ENCODE measurements at regions not wholly inside any gene's neighbourhood (a gene's known extent, or its start where the extent isn't known, plus 50 kb on each side); places are given as distances from the start of the nearest gene placed in this dataset.

DNA sequence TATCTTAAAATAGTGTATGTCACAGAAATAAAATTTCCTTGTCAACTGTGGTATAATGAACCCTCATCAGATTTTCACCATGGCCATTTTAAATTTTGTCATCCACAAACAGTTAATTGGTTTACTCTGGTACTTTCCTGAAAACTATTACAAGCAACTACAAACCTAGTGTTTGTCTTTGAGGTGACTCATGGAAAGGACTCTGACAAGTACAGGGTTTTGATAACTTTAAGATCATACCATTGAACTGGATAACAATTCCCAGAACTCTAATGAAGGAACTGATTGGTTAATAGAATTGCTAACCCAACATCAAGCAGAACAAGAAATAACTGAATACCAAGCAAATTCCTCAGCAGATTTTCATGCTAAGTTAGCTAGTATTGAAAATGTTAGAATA, 237.7 kb upstream of the IPO5 start:
- in situ Hi-C loops (cut with HindIII; ENCODE audit: low sequenced_read_pairs): loop anchor here (5.0 kb wide), 1 partner anchor 33 kb away; no protein-coding TSS in a partner anchor

DNA sequence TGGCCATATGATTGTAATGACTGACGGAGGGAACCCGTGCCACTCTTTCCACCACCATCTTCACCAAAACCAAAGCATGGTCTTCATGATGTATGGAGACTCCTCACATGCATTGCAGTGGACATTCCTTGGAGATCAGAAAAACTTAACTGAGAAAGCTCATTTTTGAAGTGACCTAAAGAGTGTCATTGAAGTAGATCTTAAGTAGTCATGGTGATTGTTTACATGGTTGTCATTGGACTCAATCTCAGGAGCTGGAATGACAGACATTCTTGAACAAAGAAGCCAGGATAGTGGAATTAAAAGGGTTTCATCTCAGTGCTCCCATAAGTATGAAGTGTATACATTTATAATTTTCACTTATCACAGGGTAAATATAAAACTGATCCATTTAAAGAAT, 236.7 kb upstream of the IPO5 start:
- in situ Hi-C loops (cut with HindIII; ENCODE audit: low sequenced_read_pairs): loop anchor here (5.0 kb wide), 1 partner anchor 34 kb away; no protein-coding TSS in a partner anchor

DNA sequence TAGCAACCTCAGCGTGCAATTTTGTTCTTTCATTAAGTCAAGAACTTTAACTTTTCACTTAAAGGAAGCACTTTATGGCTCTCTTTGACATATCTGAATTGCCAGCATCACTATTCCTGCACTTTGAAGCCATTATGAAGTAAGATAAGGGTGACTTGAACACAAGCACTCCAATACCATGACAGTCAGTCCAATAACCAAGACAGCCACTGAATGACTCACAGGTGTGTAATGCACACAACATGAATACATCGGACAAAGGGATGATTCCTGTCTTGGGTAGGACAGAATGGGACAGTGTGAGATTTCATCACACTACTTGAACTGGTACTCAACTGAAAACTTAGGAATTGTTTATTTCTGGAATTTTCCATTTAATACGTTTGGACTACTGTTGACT, 233.7 kb upstream of the IPO5 start:
- in situ Hi-C loops (cut with HindIII; ENCODE audit: low sequenced_read_pairs): loop anchor here (5.0 kb wide), 1 partner anchor 37 kb away; no protein-coding TSS in a partner anchor

DNA sequence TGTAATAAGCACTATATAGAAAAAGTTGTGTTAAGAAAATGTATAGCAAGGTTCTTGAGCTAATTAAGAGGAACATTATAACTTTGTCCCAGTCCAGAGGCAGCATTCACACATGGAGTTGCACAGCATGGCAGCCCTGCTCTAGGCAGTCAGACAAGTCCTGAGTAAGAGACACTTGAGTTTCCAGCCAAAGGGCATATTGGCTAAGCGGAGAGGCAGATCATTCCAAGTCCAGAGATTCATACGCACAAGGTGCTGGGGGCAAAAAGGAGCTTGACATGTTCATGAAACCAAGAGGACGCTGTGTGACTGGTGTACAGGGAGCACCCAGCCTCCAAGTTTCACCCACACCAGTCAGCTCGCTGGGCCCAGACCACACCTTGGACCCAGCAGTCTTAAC, 232.6 kb upstream of the IPO5 start:
- in situ Hi-C loops (cut with HindIII; ENCODE audit: low sequenced_read_pairs): no loop called here

DNA sequence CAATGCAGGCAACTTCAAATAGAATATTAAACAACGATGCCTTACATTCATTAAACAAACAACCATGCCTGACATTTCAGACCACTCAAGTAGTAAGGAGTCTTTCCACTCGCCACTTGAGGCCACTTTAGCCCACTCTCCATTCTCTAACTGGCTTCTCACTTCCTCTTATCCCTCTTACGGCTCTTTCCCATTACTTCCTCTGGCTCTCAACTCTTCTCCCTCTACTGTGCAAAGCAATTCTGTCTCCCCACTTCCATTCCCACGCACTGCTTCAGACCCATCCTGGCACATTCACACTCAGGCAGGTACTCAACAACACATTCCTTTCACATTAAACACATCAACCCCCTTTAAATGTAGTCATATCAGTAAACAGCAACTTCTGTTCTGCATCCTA, 229.8 kb upstream of the IPO5 start:
- in situ Hi-C loops (cut with HindIII; ENCODE audit: low sequenced_read_pairs): no loop called here

DNA sequence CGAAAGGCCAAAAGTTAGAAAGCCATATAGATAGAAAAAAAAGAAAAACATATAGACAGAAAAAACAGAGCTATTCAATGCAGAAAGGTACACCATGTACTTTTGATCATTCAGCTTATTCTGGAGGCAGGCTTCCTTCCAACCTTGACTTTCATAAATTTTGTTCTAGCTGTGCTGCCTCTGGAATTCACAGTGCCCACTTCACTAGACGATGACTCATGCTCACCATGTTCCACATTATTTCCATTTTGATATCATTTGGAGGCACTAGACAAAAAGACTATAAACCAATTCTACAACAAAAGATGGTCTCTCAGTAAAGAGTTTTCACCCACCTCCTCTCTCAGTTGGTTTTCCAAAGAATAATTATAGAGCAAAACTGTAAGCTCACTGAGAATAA, 229.0 kb upstream of the IPO5 start:
- in situ Hi-C loops (cut with HindIII; ENCODE audit: low sequenced_read_pairs): no loop called here

DNA sequence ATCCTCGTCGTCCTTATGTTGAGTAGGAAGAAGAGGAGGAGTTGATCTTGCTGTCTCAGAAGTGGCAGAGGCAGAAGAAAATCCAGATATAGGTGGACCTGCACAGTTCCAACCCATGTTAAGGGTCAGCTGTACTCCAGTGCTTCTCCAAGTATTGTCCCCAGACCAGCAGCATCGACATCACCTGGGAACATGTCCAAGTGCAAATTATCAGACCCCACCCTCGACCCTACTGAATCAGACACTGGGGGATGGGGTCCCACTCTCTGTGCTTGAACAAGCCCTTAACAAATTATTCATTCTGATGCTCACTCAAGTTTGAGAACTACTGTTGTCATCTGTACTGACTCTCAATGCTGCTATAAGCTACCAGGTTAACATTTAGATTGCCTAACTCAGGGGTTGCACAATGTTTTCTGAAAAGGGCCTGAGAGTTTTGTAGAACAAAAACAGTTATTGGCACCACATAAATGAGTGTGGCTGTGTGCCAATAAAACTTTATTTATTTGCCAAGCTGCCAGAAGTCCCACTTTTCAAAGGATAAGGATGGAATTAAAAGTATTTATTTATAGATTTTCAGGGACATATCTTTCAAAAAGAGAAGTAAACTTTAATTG, 226.7 kb upstream of the IPO5 start:
- in situ Hi-C loops (cut with HindIII; ENCODE audit: low sequenced_read_pairs): no loop called here

DNA sequence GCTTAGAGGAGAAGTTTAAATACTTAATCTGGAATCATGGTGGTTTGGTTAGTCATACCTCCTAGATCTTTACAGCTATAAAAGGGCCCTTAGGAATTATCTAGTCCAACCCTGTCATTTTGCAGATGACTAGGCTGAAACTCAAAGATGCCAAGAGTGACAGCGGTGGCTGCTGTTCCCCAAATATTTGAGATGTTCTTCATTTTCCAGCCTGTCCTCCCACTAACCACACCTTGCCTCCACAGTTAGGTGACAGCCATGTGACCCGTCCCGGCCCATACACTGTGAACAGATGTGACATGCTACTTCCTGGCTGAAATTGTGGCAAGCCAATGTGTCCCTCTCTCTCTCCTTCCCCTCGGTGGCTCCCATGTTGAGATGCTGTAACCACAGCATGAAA, 225.5 kb upstream of the IPO5 start:
- in situ Hi-C loops (cut with HindIII; ENCODE audit: low sequenced_read_pairs): no loop called here

DNA sequence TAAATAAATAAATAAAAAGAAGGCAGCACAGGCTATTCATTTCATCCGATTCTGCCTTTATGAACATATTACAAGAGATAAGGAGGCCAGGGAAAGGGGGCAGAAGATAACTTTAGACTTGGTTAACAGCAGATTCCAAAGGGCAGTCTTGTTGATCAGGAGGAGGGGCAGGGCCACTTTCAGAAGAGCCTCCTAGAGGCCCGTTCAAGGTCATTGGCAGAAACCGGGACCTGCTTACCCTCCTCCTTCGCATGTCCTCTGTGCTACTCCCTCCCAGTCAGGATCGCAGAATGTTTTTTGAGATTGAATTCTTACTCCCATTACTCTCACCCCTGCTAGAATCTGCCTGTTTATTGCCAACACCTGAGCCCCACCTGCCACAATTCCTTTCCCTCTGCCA, 217.0 kb upstream of the IPO5 start:
- in situ Hi-C loops (cut with HindIII; ENCODE audit: low sequenced_read_pairs): no loop called here

DNA sequence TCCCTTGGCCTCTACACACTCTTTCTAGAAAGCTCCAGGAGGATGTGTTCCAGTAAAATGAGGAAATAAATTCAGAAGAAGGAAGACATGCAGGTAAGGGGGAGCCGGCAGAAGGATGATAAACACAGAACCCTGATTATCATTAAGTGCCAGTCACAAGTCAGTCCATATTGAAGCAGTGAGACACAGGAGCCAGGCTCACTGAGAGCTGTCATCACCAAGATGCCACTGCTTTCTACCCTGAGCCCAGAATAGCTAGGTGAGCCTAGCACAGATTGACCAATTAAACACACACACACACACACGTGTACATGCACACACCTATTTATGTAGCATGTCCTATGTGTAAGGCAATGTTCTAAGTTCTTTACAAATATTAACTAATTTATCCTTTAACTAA, 211.4 kb upstream of the IPO5 start:
- in situ Hi-C loops (cut with HindIII; ENCODE audit: low sequenced_read_pairs): no loop called here

DNA sequence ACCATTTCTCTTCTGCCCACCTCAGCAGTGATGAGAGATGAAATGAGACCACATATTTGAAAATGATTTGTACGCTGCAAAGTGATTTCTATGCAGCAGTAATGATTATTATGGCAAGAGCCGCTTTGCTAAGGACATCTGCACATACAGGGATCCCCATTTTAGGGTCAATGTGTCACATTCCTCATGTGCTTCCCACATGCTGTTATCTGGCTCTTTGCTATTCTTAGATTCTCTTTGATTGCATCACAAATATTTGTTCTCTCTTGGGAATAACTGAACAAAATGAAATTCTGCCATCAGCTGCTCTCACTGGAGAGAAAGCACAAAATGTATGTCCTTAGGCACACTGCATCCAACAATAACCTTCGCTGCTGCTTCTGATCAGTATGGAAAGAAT, 209.5 kb upstream of the IPO5 start:
- in situ Hi-C loops (cut with HindIII; ENCODE audit: low sequenced_read_pairs): no loop called here

DNA sequence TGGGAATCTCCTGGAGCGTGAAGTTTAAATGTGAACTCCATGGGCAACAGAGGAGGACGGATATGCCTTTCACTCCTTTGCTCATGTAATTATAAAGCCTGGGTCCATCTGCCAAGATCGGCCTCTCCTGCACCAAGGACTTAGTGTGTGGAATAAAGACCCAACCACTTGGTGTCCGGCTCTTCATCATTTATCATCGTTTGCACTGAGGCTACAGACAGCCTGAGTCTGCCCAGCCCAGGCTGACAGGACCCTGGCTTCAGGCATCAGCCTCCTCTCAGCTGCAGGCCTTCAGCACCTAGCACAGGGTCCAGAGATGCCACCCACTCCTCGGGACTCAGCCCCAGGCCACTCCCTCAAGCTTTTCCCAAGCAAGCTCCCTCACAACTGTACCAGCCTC, 206.8 kb upstream of the IPO5 start:
- in situ Hi-C loops (cut with HindIII; ENCODE audit: low sequenced_read_pairs): no loop called here

DNA sequence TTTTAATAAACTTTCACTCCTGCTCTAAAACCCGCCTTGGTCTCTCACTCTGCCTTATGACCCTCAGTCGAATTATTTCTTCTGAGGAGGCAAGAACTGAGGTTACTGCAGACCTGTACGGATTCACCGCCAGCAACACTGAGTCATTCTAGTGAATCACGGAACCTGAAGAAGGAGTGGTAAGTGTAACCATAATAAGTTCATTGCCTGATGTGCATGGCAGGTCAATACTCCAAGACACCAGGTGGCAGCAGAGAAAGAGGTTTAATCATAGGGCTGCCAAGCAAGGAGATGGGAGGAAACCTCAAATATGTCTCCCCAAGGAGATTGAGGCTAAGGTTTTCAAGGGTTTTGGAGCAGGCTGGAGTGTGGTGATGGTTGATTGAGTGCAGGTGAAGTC, 204.3 kb upstream of the IPO5 start:
- in situ Hi-C loops (cut with HindIII; ENCODE audit: low sequenced_read_pairs): no loop called here

DNA sequence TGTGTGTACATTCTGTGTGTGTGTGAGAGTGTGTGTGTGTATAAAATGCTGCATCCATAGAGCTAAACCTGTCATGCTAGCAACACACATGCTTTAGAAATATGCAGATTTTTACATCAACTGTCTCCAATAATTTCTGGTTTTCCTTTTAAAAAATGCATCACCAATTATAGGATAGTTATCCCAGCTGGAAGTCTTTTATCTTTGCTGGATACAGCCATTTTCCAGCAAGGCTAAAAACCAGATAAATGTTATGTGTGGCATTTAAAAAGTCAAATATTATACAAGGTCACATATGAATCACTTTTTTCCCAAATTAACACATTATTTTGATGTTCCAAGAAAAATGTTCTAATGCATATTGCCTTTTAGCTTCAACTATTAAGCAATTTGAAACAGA, 202.0 kb upstream of the IPO5 start:
- in situ Hi-C loops (cut with HindIII; ENCODE audit: low sequenced_read_pairs): no loop called here

DNA sequence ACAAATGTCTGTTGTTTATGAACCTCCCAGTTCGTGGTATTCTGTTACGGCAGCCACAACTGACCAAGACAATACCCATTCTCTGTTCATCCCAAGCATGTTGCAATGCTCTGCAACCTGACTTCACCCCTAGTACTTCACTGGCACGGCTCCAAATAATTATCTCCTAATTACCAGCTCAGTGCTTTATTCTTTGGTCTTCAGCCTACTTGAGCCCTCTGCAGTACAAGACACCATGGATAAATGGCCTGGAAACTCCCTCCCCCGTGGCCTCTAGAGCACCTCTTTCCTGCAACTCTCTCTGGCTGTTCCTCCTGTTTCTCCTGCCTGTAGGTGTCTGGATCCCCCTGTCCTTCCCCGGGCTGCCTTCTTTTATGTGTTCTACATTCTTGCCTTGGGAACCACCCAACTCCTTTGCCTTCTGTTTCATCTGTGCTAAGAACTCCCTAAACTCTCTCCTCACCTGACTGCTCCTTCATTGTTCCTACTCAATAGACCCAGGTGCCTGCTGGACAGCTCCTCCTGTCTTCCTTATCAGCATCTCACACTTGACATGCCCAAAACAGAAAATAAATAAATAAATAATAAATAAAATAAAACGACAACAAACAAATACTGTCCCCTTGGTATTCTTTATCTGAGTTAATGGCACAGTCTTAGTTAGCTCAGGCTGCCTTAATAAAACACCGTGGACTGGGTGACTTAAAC, 200.4 kb upstream of the IPO5 start:
- in situ Hi-C loops (cut with HindIII; ENCODE audit: low sequenced_read_pairs): no loop called here

DNA sequence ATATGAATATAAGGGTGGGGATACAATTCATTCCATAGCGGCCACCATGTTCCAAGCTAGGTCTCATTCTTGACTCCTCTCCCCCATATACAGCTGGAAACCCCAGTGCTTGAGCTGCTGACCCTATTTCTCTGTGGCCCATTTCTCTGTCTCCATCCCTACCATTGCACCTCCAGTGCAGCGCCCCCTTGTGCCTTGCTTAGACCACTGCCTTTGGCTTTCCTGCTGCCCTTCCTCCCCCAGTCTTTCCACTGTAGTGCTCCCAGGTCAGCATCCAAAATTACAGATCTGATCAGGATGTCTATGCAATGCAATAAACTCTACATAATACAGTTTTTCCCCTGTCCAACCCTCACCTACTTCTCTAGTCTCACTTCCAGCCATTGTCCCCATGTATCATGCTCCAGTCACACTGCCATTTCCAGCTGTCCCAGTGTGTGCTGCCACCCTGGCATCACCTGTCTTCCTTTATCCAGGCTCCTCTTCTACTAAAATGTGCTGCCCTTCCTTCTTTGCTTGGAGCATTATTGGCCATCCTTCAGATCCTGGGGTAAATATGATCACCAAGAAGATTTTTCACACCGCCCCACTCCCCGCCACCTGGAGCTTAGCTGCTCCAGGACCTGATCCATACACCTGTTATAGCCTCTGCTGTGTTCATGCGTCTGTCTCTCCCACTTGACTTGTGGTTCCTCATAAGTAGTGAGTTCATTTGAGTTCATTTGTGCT, 199.4 kb upstream of the IPO5 start:
- in situ Hi-C loops (cut with HindIII; ENCODE audit: low sequenced_read_pairs): no loop called here

DNA sequence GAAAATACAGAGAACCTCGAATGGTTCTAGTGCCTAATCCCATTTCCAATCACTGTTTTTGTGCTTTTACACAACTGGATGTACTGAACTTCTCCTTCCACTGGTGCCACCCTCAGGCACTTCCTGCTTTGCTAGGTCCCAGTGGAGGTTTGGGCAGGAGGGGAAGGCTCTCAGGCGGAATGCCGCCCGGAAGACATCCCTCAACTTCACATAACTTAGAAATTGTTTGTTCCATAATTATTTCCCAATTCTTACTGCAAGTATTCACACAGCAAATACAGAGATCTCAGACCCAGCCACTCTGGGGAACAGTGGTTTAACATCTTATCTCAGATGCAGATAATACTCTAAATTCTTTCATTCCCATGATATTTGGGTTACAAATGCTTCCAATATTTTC, 195.7 kb upstream of the IPO5 start:
- in situ Hi-C loops (cut with HindIII; ENCODE audit: low sequenced_read_pairs): no loop called here

DNA sequence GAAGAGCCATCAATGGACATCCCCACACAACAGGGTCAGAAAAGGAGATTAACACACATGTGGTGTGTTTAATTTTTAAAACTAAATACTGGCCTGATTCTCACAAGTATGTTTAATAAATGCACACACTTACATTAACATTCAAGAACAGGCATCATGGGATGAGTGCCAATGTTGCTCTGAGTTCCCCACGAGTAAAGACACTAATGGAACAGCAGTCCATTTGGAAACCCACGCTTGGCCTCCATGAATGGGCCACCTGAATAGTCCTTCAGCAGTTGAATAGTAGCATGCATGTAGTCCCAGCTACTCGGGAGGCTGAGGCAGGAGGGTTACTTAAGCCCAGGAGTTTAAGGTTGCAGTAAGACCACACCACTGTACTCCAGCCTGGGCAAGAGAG, 195.2 kb upstream of the IPO5 start:
- in situ Hi-C loops (cut with HindIII; ENCODE audit: low sequenced_read_pairs): no loop called here

DNA sequence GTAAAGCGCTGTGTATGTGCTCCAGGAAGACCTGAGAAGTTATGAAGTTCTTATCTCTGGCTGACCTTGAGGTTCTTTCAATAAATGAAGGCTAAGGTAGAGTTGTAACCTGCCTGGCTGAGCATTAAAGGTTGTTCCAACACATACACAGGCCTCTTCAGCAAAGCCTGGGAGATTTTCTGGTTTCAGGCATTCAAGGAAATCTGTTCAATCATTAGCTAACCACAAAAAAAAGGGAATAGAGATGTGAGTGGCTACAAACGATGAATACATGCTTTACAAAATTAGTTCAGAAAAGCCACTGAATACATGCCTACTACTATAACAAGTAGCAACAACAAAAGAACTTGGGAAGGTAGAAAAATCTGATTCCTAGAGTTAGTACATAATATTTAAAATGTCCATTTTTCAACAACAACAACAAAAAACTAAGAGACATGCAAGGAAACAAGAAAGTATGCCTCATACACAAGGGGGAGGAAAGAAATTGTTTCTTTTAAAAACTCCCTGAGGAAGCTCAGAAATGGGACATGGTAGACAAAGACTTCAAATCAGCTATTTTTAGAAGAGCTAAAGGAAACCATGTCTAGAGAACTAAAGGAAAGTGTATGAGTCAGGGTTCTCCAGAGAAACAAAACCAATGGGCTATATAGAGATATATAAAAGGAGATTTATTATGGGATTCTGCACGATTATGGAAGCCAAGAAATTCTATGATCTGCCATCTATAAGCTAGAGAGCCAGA, 191.5 kb upstream of the IPO5 start:
- in situ Hi-C loops (cut with HindIII; ENCODE audit: low sequenced_read_pairs): loop anchor here (5.0 kb wide), 1 partner anchor 60 kb away; no protein-coding TSS in a partner anchor

DNA sequence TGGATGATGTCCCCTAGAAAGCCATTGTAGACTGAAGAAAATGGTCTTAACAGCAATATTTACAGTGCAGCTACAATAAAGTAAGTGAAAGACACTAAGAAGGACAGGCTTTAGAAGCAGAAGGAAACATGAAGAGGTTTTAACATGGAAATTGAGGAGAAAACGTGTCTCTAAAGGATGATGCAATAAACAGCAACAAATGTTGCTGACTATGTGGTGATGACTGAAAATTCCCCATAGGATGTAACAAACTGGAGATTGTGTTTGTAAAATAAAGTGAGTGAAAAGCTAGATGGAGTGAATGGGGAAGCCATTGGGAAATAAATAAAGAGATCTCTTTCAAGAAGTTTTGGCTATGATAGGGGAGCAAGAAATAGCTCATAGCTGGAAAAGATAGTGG, 186.7 kb upstream of the IPO5 start:
- in situ Hi-C loops (cut with HindIII; ENCODE audit: low sequenced_read_pairs): no loop called here

DNA sequence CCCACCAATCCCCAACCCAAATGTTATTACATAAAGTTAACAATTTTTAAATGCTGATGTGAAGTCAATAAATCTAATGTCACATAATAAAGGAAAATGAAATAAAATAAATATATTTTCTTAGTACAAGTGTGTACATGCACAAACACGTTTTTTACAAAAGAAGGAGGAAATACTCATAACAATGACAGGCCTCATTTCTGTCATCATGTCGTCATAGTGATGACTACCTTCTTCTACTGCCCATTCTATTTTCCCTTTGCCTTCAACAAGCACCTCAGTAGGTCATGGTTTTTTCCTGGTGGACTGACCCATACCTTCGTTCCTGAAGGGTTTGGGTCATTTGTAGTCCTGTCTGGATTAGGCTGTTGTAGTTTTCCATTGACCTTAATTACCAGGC, 185.3 kb upstream of the IPO5 start:
- in situ Hi-C loops (cut with HindIII; ENCODE audit: low sequenced_read_pairs): no loop called here

Data from endothelial cell of hepatic sinusoid (primary cell).